BJ (cell line): ENCODE measurements at regions not wholly inside any gene's neighbourhood (a gene's known extent, or its start where the extent isn't known, plus 50 kb on each side); places are given as distances from the start of the nearest gene placed in this dataset.

Source experiments
- CTCF ChIA-PET: fragments of 350-600 bp; formaldehyde crosslinking; extraction: SDS; loops from one replicate; lab custom pipeline; 2021; ENCODE audit warnings: antibody characterized with exemption, inconsistent platforms; lab: Yijun Ruan, JAX
- POLR2A ChIA-PET: fragments of 300-600 bp; sonication (Branson Sonifier 250); formaldehyde crosslinking; extraction: SDS; loops from one replicate; lab custom pipeline; 2021; ENCODE audit warnings: antibody characterized with exemption; lab: Charles Lee
- DNase-seq: peaks from one replicate; pipeline ENCODE4 v3.0.0-alpha.2; 2011; ENCODE audit warnings: low read depth
- H3K27me3 ChIP-seq: 2 replicates; pipeline ENCODE4 v1.6.0; 2011; ENCODE audit warnings: low read length; ENCODE audit not compliant: control insufficient read depth, insufficient read depth
- H3K36me3 ChIP-seq: 2 replicates; pipeline ENCODE4 v1.5.1; 2011; ENCODE audit warnings: low read length; ENCODE audit not compliant: control insufficient read depth, insufficient read depth
- H3K4me3 ChIP-seq: 2 replicates; pipeline ENCODE4 v1.5.1; 2011; ENCODE audit warnings: low read depth, mild to moderate bottlenecking, control low read depth, low read length
- CTCF ChIP-seq: IDR thresholded peaks from 2 replicates; pipeline ENCODE4 v1.5.1; 2011; ENCODE audit warnings: low read depth, mild to moderate bottlenecking, control low read depth, inconsistent platforms, low read length, moderate library complexity; ENCODE audit not compliant: insufficient read depth

DNA sequence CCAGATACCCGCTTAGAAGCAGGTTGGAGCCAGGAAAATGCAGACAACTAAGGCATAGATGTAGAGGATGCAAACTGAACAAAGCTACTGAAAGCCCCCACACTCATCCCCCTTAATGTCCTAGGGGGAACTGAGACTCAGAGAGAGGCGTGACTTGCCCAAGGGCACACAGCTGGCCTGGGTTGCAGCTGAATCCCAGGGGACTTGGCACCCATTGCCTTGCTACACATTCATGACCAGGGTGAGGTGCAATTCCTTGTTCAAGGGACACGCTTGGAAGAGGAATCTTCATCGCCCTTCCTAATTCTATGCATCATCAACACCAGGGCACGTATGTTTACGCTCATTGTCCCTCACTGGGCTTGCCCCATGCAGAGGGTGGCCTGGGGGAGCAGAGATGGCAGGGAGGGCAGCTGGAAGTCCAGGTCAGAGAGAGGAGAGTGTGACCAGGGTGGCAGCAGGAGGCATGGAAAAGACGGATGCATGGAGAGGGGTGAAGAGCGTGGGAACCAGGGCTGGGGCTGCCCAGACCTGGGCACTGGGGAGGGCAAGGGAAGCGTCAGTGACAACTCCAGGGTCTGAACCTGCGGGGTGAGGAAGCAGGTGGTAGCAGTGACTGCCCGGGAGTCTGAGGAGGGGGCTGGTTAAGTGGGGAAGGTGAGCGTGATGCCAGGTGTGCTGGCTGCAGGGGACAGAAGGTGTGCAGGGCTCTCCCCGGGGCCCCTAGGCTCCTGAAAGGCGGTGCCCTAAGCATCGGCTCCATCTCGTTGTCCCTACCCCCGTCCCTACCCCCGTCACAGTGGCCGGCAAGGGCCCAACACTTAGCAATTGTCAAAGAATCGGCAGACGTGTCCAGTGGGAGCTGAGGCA, 267.1 kb upstream of the TNRC6C start:
- CTCF ChIA-PET = interaction anchor here (0.7 to 1.5 kb wide), 2 partner anchors 148 to 149 kb away, joined by 3 to 5 read pairs; no protein-coding TSS in a partner anchor
- no peak for TF ChIP-seq CTCF
- no peak for DNase-seq
- H3K27me3 ChIP-seq = peaks cover 11% of the 10 kb centered on the region
- no peaks in the 10 kb centered on the region for H3K36me3 ChIP-seq
- POLR2A ChIA-PET = no interaction called here
- no peak overlapping the region for H3K4me3 ChIP-seq

DNA sequence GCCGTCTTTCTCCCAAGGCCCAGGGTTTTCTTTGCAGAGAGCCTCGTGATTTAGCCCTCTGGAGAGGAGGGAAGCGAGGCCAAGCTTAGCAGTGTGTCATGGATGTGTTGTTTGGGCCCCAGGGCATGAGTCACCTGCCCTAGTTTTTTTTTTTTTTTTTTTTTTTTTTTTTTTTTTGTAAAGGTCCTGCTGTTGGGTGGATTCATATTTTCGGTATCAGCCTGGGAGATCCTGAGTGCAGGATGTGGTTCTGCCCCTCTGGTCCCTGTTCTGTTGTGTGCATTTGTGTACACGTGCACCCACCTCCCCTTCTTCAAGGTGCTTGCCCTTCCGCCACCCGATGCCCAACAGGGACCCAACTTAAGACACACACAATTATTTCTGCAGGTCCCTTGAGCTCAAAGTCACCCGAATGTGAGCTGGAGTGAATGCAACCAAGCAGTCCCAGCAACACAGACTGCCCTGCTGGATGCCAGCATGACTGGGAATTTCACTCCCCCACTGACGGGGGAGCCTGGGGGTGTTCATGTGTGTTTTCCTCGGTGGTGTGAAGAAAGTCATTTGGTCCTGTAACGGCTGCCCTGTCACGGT, 265.8 kb upstream of the TNRC6C start:
- no peak for TF ChIP-seq CTCF
- ChIA-PET POLR2A (no interaction called here), CTCF (interaction anchor here (1.5 kb wide), 1 partner anchor 150 kb away, joined by 5 read pairs; no protein-coding TSS in a partner anchor)
- H3K27me3 ChIP-seq = peaks cover 10% of the 10 kb centered on the region
- no peaks in the 10 kb centered on the region for H3K36me3 ChIP-seq
- DNase-seq = no peak
- no peak overlapping the region for H3K4me3 ChIP-seq

DNA sequence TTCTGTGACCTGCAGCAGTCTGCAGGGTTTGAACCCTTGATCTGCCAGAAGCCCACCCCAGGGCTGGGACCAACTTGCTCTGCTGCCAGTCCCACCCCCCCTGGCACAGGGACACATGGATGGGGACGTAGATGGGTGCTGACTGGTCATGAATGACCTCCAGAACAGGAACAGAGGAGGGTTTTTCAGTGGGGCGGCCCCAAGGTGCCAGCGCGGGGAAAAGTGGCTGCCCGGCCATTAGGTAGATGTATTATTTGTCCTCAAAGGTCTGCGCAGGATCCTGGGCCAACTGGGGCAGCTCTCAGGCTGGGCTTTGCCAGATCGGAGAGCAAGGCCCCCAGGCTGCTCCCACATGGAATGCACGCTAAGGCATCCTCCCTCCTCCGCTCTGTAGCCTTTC, 265.2 kb upstream of the TNRC6C start:
- no peak for TF ChIP-seq CTCF
- no peak for DNase-seq
- H3K27me3 ChIP-seq = peaks cover 10% of the 10 kb centered on the region
- no peaks in the 10 kb centered on the region for H3K36me3 ChIP-seq
- ChIA-PET CTCF (interaction anchor here (1.5 kb wide), 1 partner anchor 151 kb away, joined by 5 read pairs; no protein-coding TSS in a partner anchor), POLR2A (no interaction called here)
- no peak overlapping the region for H3K4me3 ChIP-seq

DNA sequence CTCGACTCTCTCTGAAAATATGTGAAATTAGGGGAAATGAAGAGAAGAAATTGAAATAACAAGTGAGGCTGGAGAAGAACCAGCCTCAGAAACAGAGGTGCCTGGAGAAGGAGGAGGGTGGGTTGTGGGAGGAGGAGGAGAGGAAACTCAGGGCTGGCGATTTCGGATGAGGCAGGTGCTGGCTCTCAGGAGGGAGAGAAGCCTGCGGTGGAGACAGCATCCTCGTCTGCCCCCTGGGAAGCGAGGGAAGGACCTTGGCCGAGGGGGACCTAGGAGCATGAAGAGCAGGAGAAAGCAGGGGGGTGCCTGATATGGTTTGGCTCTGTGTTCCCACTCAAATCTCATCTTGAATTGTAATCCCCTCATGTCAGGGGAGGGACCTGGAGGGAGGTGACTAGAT, 264.7 kb upstream of the TNRC6C start:
- TF ChIP-seq CTCF = no peak
- no peak for DNase-seq
- ChIA-PET POLR2A (no interaction called here), CTCF (no interaction called here)
- H3K27me3 ChIP-seq = peaks cover 10% of the 10 kb centered on the region
- H3K4me3 ChIP-seq = no peak overlapping the region
- no peaks in the 10 kb centered on the region for H3K36me3 ChIP-seq

- Histone ChIP-seq H3K36me3 (no peaks in the 10 kb centered on the region), H3K4me3 (no peak overlapping the region), H3K27me3 (peaks cover 10% of the 10 kb centered on the region)
- TF ChIP-seq CTCF = no peak
- POLR2A ChIA-PET = no interaction called here
- no peak for DNase-seq
- CTCF ChIA-PET = no interaction called here
Measured at GRCh38 chr17:77694391-77695363, 263.8 kb upstream of the TNRC6C start.
